Activated T-helper 1 cell treated with anti-CD3 and anti-CD28 coated beads, Interleukin-2, amount 50 U/mL, for 16 hours (primary cell): ENCODE measurements at regions not wholly inside any gene's neighbourhood (a gene's known extent, or its start where the extent isn't known, plus 50 kb on each side); places are given as distances from the start of the nearest gene placed in this dataset.
"Not testable (repeated sequence)": the region's sequence is repeated elsewhere in the genome, so short reads cannot be mapped to it uniquely, and the experiment has no call there.

Experiments
- DNase-seq, 2 donors: peaks; one replicate each; pipeline ENCODE4 v3.0.0-alpha.2; 2020; ENCODE audit warnings: low read depth in 1 of 2, low spot score in 1 of 2

DNA sequence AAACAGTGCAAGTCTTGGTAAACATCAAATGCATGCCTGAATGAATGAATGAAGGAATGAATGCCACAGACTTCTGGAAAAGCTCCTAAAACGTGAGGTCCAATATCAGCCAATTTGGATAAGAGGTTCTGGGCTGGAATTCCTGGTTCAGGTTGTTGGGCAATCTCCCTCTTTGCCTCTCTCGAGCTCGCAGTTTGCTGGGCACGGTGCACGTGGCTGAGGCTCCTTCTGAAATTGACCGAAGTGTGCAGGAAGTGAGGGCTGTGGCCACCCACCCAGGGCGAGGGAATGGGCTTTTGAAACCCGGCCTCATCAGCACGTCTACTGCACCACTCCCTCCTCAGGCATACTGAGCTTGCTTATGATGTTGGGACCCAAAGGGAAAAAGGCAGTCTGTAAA is 288.8 kb upstream of the HS6ST1 start:
- DNase-seq: no peak

DNA sequence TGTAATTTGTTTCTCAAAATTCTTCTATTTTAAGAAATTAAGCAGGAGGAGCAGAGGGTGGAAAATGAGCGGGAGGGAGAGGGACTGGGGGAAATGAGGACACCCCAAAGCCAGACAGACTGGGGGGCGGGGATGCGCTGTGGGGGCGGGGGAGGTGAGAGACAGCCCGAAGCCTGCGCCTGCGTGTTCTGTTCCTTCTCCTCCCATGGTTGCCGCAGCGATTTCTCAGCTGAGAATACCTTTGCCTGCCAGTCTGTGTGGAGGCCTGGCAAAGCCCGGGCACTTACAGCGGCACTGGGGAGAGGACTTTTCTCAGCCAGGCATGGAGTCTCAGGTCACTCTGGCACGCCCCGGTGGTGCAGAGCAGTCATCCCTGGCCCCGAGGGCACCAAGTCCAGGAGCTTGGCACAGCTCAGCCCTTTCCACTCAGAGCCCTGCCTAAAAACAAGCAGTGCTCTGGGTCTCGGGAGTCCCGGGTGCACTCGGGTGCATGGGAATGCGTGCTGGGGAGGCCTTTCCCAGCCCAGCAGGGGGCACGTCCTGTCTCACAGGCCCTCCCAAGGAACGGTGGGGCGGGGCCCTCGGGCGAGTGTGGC is 289.3 kb upstream of the HS6ST1 start:
- no peak for DNase-seq

DNA sequence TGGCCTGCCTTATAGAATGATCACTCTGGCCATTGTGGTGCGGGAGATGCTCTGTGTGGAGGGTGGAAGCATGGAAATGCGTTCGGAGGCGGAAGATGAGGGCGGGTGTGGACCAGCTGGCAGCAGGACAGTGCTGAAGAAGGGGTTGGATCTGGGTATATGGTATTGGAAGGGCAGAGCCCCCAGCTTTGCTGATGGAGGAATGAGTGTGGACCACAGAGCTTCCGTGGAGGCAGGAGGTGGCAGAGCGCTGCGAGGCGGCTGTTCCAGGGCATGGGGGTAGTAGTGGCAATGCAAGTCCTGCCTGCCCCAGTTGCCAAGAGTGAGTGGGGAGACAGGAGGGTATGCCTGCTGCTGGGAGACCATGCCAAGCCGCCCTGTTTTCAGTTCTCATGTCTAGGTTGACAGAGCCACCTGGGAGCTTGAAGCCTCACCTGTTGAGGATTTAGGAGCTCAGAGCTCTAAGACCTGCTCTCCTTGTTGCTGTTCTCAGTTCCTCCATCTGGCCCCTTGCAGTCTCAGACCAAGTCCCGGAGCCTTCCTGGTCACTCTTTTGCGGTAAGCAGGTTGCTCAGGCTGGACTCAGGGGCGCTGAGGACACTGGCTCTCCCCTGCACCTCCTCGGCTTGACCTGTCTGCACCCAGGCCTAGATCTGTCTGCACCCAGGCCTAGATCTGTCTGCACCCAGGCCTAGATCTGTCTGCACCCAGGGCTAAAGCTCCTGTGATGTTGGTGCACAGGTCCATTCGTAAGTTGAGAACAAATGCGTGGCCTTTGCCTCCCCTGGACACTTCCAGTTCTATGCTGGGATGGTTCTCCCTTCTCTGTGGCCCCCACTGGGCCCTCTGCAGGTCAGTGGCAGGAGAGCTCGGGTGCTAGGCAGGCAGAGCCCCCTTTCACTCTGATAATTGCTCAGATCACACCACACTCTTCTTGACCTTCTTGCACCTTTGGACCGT is 290.5 kb upstream of the HS6ST1 start:
- no peak for DNase-seq

DNA sequence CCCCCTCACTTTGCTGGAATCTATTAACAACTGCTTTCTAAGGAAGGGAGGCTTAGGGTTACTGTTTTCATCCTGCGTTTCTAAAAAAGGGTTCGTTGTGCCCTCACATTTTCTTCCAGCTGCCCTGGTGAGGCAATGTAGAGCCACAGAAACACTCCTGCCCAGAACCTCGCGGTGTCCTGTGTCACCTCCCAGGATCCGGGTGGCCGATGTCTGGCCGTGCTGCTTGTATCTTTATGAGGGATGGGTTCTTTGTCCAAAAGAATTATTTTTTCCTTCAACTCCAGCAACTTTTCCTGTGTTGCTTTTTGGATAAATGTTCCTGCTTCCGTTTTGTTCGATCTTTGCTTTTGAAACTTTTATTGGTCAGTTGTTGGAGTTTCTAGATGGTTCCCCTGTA is 291.8 kb upstream of the HS6ST1 start:
- no peak for DNase-seq

DNA sequence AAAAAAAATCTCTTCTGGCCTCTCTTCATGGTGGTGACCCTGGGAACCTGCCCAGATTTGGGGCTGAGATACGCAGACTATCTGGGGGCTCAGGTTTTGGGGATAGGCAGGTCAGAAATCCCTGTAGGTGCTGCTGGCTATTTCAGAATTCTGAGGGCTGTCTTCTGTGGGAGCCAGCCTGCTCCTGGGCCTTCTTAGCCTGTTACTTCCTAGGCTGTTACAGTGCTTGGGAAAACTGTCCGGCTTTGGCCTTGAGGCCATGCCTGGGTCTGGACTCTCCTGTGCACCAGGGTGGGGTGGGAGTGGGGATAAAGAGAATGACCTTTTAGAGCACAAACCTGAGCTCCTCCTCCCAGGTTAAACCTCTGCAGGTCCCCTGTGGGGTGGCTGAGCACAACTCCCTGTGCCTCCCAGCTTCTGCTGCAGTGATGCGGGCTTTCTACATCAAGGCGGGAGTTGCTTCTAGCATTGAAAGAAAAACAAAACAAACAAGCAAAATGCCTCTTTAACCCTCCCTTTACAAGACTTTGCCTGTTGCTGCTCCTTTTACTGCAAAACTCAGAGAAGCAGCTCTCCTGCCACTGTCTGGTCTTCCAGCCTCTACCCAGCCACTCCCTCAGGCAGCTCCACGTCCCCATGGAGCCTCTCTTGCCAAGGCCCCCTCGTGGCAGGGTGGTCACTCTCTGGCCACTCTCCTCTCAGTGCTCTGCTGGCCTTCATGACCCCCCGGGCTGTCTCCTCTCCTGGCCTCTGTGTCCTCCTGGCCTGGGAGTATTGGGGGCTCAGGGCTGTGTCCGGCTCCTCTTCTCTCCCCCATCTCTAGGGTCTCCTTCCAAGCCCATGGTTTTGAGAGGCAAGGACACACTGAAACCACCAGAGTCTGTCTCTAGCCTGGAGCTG is 293.0 kb upstream of the HS6ST1 start:
- no peak for DNase-seq

DNA sequence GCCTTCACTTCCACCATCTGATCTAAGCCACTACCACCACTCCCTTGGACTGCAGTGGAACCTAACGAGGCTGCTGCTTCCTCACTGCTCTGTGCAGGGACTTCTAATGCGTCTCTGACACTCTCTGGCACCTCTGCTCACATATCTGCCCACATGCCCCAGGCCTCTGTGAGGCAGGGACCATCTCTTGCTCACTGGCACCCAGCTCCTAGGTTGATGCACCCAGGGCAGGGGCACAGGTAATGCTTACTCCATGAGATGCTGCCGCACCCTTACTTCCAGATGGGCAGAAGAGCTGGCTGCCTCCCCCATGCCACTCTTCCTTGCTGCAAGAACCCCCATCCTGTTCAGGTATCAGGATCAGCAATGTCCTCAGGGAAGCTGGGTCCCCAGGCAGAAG is 294.0 kb upstream of the HS6ST1 start:
- no peak for DNase-seq

DNA sequence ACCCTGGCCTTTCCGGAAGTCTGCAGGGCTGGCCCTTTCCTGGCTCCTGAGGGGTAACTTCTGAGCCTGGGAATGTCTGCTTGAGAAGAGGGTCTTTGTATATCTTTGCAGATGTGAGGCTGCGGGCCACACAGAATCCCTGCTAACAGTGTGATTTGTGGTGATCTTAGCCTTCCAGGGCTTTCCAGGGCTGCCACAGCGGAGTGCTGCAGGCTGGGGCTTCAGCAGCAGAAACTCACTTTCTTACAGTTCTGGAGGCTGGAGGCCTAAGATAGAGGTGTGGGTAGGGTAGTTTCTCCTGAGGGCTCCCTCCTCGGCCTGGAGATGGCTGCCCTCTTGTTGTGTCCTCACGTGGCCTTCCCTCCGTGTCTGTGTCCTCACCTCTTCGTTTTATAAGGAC is 294.7 kb upstream of the HS6ST1 start:
- no peak for DNase-seq

DNA sequence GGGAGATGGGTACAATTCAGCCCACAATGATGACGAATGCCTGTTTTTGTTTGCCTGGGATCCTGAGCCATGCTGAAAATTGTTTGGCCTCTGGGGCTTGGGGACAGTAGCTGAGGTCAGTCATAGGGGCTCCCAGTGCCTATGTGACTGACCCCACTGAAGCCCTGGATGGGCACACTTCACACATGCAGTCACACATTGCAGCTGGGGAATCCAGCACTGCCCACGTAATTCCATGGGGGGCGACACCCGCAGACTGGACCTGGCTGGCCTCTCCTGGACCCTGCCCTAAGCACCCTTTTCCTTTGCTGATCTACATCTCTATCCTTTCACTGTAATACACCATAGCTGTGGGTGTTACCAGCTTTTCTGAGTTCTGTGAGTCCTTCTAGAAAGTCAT is 295.2 kb upstream of the HS6ST1 start:
- no peak for DNase-seq

DNA sequence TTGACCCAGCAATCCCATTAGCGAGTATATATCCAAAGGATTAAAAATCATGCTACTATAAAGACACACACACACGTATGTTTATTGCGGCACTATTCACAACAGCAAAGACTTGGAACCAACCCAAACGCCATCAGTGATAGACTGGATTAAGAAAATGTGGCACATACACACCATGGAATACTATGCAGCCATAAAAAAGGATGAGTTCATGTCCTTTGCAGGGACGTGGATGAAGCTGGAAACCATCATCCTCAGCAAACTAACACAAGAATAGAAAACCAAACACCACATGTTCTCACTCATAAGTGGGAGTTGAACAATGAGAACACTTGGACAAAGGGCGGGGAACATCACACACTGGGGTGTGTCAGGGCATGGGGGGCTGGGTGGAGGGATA is 296.2 kb upstream of the HS6ST1 start:
- DNase-seq: not testable (repeated sequence)

DNA sequence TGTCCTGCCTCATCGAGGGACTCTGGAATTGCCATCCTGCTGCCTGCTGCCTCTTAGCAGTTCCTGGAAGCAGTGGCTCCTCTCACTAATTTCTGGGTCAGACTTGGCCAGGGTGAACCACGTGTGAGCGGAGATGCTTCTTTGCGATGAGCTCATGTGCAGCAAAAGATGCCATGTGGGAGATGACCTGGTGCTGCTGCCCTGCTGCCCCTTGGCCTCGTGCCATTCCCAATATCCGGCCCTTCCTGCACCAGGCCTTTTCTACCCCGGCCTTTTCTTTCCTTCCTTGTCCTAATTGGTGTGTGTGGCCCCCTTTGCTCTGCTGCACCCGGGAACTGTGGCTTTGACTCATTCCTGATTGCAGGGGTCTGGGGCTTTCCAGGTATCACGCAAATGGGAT is 296.9 kb upstream of the HS6ST1 start:
- DNase-seq: no peak

DNA sequence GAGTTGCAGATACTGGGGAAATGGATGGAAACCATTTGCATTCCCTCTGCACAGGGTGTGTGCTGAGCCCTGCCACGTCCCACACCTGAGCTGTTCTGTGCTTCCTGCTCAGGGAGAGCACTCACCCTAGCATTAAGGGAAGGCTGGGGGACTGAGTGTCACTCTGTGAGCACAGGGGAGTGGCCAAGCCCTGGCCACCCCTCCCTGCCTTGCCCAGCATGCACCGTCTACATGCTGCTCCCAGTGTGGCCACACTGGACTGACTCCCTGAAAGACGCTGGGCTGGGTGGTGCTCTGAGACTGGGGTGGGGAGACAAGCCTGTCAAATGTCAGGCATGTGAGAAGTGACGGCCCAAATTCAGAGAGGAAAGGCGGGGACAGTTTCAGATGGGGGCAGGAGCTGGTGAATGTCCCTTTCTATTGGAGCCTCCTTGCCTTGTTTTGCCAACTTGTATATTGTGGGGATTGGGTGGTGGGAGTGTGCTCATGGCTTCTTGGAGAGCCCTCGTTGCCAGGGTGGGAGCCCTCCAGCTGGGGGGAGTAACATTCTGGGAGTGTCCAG is 298.4 kb upstream of the HS6ST1 start:
- DNase-seq: no peak

DNA sequence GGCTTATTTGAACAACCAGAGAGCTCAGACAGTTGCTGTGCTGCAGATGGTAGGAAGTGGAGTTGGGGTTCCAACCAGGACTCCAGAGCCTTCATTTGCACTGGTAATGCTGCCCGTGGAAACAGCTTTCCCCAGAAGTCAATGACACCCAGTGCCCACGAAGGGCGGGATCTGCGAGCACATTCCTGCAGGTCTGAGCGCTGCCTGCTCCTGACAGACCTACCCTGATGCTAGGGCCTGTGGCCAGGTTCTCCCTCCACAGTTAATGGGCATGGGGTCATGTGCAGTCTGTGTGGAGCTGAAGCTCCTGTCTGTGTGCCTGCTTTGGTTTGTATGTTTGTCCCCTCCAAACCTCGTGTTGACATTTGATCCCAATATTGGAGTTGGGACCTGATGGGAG is 299.0 kb upstream of the HS6ST1 start:
- no peak for DNase-seq

DNA sequence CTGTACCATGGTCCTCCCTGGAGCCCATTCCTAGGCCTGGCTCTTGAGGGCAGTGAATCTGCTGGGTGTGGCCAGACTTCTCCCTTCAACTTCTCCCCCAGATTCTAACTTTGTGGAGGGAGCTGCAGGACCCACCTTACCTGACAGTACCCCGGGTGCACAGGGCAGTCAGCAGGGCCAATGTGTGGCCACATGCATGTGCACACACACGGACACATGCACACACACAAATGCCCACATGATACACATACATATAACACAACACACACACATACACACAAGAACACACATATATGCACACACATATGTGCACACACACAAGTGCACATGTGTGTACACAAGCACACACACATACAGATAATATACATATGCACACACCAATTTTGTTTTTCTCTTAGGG is 300.0 kb upstream of the HS6ST1 start:
- DNase-seq: no peak

DNA sequence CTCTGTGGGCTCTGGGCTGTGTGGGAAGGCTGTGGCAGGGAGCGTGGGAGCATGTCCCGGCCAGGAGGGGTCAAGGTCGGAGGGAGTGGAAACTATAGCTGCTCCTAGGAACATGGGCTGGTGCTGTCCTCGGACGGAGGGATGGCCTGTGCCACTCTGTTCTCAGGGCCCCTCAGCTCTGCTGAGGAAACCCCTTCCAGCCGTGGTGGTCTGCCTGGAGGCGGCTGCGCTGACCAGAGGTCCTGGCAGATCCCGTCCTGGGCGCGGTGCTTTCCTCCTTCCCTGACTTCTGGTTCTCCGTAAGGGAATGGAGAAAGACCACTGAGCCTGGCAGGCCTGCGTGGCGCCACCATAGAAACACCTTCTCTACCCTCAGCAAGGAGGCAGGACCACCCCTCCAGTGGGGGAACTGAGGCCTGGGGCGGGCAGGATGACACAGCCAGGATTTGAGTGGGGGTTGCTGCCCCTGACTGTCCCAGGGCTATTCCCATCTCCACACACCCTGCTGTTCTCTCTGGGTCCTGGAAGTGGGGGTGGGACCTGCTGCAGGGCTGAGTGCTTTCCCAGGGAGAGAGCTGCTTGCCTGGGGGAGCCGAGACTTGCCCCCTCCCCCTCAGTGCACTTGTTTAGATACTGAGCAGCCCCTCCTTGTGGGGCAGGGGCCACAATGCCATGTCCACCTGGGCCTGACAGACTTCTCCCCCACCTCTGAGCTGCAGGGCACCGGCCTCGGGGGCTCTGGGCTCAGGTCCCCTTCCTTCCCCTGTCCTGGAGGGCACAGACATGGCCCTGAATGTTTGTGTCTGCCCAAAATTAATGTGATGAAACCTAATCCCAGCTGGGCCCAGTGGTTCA is 301.0 kb upstream of the HS6ST1 start:
- no peak for DNase-seq

DNA sequence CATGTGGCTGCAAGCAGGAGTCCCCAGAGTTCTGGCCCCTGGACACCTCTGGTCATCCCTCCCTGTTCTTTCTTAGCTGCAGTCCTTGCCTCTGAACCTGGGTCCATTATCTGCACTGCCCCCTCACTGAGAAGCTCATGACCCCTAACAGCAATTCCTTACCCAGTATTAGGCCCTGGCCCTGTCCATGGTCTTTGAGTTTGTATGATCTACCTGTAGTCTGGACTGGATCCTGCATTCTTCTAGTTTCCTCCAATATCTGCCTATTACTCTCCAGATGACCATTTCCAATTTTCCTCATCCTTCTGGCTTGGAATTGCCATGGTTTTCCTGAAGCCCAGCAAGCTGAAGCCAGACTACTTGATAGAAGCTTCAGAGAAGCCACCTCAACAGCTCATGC is 302.4 kb upstream of the HS6ST1 start:
- DNase-seq: no peak

DNA sequence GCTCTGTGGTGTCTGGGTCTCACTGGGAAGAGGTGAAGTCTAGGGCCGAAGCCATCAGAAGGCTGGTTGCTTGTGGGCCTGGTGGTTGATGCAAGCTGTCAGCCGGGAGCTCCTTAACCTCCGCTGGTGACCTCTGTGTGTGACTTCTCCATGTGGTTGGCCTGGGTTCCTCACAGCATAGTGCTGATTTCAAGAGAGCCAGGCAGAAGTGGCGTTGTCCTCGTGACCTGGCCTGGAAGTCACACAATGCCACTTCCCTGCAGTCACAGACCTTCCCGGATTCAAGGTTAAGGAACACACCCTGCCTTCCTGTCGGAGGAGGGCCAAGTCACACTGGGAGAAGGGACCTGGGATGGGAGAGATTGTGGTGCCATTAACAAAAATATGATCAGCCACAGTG is 303.7 kb upstream of the HS6ST1 start:
- DNase-seq: no peak

DNA sequence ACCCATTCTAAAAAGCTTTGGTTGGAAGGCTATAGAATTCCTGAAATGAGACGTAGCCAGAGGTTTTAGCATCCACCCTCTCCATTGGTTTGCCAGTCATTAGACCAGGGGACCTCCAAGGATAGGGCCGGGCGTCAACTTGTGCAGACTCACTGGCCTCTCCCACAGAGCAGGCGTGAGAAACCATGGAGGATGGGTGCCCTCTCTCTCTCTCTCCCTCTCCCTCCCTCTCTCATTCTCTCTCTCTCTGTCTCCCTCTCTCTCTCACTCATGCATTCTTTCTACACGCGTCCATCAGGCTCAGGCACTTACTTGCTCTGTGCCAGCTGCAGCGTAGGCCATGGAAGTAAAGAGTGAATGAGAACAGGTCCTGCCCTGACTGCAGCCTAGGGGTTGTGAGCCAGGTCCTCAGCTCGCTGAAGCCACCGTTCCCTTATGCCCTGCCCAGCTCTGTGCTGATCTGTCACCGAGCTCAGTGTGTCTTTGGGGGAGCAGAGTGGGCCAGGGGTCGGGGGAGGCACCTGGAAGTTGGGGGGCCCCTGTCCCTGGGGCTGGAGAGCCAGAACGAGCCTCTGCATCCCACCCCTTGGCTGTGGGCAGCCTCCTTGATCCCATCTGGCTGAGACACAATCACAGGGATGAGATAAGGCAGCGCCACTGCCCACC is 304.4 kb upstream of the HS6ST1 start:
- no peak for DNase-seq

DNA sequence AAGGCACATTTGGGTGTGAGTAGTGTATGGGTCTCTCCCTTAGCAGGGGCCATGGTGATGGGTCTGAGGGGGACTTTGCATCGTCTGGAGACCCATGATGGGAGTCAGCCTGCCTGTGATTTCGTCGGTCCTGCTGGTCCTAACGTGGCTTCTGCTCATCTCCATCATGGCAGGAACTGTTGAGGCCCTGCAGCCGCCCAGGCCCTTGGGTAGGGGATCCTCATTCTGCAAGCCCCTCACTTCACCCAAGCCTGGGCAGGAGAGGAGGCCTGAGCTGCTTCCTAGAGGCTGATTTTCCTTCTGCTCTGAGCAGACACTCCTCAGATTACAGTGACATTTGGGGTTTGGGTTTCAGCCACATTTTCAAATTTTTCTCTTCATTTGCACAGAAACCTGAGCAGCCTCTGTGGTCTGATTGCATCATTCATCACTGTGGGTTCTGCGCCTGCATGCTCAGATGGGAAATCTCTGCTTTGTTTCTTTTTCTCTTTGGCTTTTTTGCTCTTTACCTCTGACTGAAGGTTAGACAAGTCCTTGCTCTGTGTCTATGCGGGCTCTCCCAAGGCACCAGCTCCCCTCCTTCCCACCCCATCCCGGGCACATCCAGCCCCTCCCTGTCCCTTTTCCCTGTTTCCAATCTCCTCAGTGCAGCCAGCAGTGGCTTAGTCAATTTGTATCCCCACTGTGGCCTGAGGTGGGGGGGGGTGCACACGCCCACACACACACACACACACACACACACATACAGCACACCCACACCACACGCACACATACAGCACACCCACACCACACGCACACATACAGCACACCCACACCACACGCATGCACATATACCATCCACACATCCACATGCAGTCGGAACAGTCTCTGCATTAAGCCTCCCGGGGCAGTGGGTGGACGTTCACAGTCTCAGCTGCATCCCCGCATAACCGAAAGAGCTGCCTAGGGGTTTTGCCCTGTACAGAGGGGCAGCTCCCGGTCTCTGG is 305.4 kb upstream of the HS6ST1 start:
- no peak for DNase-seq

DNA sequence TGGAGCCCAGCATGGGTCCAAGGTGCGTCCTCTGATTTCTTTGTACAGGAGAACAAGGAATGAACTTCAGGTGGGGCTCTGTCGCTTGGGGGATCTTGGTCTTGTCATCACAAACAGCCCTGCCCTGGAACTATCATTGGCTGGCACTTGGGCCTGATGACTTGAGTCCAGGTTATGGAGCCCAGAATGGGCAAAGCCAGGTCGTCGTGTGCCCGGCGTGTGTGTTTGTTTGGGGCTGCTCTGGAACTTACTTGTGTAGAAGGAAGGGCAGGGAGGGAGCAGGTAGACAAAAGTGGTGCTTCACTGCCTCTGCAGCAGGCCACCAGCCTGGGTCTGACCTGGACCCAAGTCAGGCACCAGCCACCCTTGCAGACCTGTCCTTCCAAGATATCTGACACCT is 306.3 kb upstream of the HS6ST1 start:
- DNase-seq: no peak
